SK-N-MC (cell line): ENCODE measurements at regions not wholly inside any gene's neighbourhood (a gene's known extent, or its start where the extent isn't known, plus 50 kb on each side); places are given as distances from the start of the nearest gene placed in this dataset.

Experiments used
- EZH2 ChIP-seq: fragments of 200-600 bp; sonication (generic); IDR thresholded peaks from one replicate; pipeline ENCODE4 v1.6.1; 2017; ENCODE audit warnings: antibody characterized with exemption
- POLR2AphosphoS5 ChIP-seq: IDR thresholded peaks from 2 replicates; pipeline ENCODE4 v1.6.1; 2012; ENCODE audit warnings: mild to moderate bottlenecking, low read depth, low read length, borderline replicate concordance

GRCh38 chr7:113652501-113652900 lies 266.3 kb downstream of the PPP1R3A start:
- TF ChIP-seq POLR2AphosphoS5 (no peak), EZH2 (no peak)
